ENCODE measurements at regions not wholly inside any gene's neighbourhood (a gene's known extent, or its start where the extent isn't known, plus 50 kb on each side); places are given as distances from the start of the nearest gene placed in this dataset.

DNA sequence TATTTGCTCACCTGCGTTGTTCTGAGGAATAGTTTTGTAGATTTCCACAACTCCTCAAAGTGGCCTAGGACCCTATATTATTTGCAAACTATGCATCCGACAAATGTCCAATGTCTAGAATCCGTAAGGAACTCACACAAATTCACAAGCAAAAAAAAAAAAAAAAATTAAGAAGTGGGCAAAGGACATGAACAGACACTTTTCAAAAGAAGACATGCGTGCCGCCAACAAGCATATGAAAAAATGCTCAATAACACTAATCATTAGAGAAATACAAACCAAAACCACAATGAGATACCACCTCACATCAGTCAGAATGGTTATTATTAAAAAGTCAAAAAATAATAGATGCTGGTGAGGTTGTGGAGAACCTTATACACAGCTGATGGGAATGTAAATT lies 398.5 kb upstream of the PROK2 start:
- Histone ChIP-seq H3K4me3 (no peak overlapping the region), H3K36me3 (no peaks in the 10 kb centered on the region), H3K9me3 (no peaks in the 10 kb centered on the region), H3K4me1 (peaks cover 0 to 10% (median 0%) of the 10 kb centered on the region in 3 donors), H3K27ac (no peak overlapping the region), H3K27me3 (no peaks in the 10 kb centered on the region)
- no peak for TF ChIP-seq POLR2A (IDR thresholded peaks at IDR 0.05)
- no peak for TF ChIP-seq POLR2AphosphoS5 (IDR thresholded peaks at IDR 0.05)
- TF ChIP-seq, protein P1, sequence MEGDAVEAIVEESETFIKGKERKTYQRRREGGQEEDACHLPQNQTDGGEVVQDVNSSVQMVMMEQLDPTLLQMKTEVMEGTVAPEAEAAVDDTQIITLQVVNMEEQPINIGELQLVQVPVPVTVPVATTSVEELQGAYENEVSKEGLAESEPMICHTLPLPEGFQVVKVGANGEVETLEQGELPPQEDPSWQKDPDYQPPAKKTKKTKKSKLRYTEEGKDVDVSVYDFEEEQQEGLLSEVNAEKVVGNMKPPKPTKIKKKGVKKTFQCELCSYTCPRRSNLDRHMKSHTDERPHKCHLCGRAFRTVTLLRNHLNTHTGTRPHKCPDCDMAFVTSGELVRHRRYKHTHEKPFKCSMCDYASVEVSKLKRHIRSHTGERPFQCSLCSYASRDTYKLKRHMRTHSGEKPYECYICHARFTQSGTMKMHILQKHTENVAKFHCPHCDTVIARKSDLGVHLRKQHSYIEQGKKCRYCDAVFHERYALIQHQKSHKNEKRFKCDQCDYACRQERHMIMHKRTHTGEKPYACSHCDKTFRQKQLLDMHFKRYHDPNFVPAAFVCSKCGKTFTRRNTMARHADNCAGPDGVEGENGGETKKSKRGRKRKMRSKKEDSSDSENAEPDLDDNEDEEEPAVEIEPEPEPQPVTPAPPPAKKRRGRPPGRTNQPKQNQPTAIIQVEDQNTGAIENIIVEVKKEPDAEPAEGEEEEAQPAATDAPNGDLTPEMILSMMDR (IDR thresholded peaks at IDR 0.05) = no peak
- no peak for TF ChIP-seq EP300 (IDR thresholded peaks at IDR 0.05)
- 100% methylated on average over 2 to 3 of the region's 5 CpGs for WGBS, 2 donors (ENCODE audit: low coverage in 1 of 2)
- no peak for ATAC-seq

DNA sequence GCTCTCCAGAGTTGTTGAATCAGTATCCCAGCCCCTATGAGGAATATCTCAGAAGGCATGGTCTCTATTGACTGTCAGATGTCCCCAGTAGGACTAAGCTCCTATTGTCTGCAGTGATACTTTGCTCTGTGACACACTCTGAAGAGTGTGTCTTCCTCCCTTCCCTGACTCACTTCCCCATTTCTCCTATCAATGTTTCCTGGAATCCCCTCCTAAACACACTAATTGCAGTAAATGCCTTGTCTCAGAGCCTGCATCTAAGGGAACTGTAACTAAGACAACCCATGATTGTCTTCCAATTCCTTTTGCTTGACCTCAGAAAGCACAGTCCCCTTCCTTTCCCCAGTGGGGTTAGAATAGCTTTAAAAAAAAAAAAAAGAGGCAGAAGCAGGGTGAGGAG lies 397.3 kb upstream of the PROK2 start:
- no peaks in the 10 kb centered on the region for H3K27me3 ChIP-seq
- ATAC-seq = no peak
- no peak for TF ChIP-seq POLR2A (IDR thresholded peaks at IDR 0.05)
- no peak for TF ChIP-seq EP300 (IDR thresholded peaks at IDR 0.05)
- TF ChIP-seq, protein P1 (IDR thresholded peaks at IDR 0.05) = no peak
- TF ChIP-seq POLR2AphosphoS5 (IDR thresholded peaks at IDR 0.05) = no peak
- H3K4me3 ChIP-seq = no peak overlapping the region
- peaks cover 0 to 18% (median 1%) of the 10 kb centered on the region in 3 donors for H3K4me1 ChIP-seq
- no peaks in the 10 kb centered on the region for H3K9me3 ChIP-seq
- no peak overlapping the region for H3K27ac ChIP-seq
- H3K36me3 ChIP-seq = no peaks in the 10 kb centered on the region

DNA sequence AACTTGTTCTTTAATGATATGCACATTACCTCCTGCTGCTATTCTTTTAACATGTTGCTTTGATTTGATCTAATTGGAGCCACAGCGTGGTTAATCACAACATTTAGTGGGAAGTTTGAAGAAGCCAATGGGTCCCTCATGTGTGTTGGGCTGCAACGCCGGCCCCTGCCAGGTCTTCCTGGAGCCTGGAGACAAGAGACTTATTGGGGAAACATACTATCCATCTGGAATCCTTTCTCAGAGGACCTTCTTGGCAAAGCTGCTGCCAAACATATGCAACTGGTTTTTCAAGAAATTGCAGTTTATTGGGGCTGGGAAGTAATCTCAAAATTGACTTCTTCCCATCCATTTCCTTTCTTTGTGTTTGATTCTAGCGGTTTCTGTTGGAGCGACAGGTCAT lies 396.3 kb upstream of the PROK2 start:
- Histone ChIP-seq H3K36me3 (no peaks in the 10 kb centered on the region), H3K4me1 (peaks cover 0 to 22% (median 8%) of the 10 kb centered on the region in 3 donors), H3K27ac (no peak overlapping the region), H3K27me3 (no peaks in the 10 kb centered on the region), H3K9me3 (no peaks in the 10 kb centered on the region), H3K4me3 (no peak overlapping the region)
- 66 to 67% methylated on average over 2 to 5 of the region's 5 CpGs for WGBS, 2 donors (ENCODE audit: low coverage in 1 of 2)
- TF ChIP-seq EP300 (IDR thresholded peaks at IDR 0.05) (no peak), POLR2AphosphoS5 (IDR thresholded peaks at IDR 0.05) (no peak), POLR2A (IDR thresholded peaks at IDR 0.05) (no peak)
- TF ChIP-seq, protein P1 (IDR thresholded peaks at IDR 0.05) = no peak
- ATAC-seq = no peak

DNA sequence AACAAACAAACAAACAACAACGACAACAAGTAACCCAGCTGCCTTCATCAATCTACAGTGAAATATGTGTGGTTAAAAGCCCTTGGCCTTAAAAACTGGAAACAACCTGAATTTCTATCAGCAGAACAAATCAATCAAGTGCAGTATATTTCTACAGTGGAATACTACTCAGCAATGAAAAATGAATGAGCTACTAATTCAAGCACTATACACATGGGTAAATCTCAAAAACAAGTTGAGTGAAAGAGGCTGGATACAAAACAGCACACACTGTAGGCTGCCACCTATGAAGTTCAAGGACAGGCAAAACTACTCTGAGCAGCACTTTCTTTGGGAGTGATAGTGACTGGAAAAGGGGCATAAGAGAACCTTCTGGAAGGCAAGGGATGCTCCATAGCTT lies 395.5 kb upstream of the PROK2 start:
- no peak for TF ChIP-seq EP300 (IDR thresholded peaks at IDR 0.05)
- TF ChIP-seq POLR2AphosphoS5 (IDR thresholded peaks at IDR 0.05) = no peak
- TF ChIP-seq POLR2A (IDR thresholded peaks at IDR 0.05) = no peak
- TF ChIP-seq, protein P1 (IDR thresholded peaks at IDR 0.05) = no peak
- no peak overlapping the region for H3K27ac ChIP-seq
- no peak for ATAC-seq
- peaks cover 0 to 22% (median 8%) of the 10 kb centered on the region in 3 donors for H3K4me1 ChIP-seq
- H3K36me3 ChIP-seq = no peaks in the 10 kb centered on the region
- no peaks in the 10 kb centered on the region for H3K9me3 ChIP-seq
- H3K27me3 ChIP-seq = no peaks in the 10 kb centered on the region
- WGBS, 2 donors (ENCODE audit: low coverage in 1 of 2) = 90 to 100% methylated on average over 1 of the region's 1 CpG
- no peak overlapping the region for H3K4me3 ChIP-seq

DNA sequence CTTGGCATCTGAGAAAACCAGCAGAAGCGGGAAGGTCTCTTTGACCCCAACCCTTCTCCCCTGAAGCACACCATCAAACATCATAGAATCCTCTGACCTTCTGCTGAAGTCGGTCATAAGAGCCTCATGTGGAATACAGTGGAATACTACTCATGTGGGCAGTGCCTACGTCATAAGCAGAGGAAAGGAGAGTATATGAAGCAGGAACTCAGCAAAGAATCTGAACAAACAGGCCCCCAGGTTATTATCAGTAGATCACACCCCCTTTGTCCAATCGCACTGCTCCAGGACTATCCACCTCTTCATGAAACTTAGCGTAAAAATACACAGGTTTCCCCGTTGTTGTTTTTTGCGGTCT lies 394.1 kb upstream of the PROK2 start:
- Histone ChIP-seq H3K9me3 (no peaks in the 10 kb centered on the region), H3K27ac (no peak overlapping the region), H3K36me3 (no peaks in the 10 kb centered on the region), H3K27me3 (no peaks in the 10 kb centered on the region), H3K4me3 (no peak overlapping the region), H3K4me1 (peaks cover 0 to 34% (median 8%) of the 10 kb centered on the region in 3 donors)
- 90 to 95% methylated on average over 5 to 7 of the region's 7 CpGs for WGBS, 2 donors (ENCODE audit: low coverage in 1 of 2)
- ATAC-seq = no peak
- TF ChIP-seq POLR2AphosphoS5 (IDR thresholded peaks at IDR 0.05) (no peak), POLR2A (IDR thresholded peaks at IDR 0.05) (no peak), EP300 (IDR thresholded peaks at IDR 0.05) (no peak)
- TF ChIP-seq, protein P1 (IDR thresholded peaks at IDR 0.05) = no peak

Measured in gastroesophageal sphincter (tissue), 4 donors.